Activated CD4-positive, alpha-beta T cell treated with anti-CD3 and anti-CD28 coated beads, Interleukin-10, Interleukin-2, amounts not matched to agents 100 ng/mL and 50 ng/mL, durations not matched to agents 16 hours and 8 hours (primary cell): ENCODE measurements at regions not wholly inside any gene's neighbourhood (a gene's known extent, or its start where the extent isn't known, plus 50 kb on each side); places are given as distances from the start of the nearest gene placed in this dataset.

Experiments used
- DNase-seq: peaks from one replicate; pipeline ENCODE4 v3.0.0-alpha.2; 2020

DNA sequence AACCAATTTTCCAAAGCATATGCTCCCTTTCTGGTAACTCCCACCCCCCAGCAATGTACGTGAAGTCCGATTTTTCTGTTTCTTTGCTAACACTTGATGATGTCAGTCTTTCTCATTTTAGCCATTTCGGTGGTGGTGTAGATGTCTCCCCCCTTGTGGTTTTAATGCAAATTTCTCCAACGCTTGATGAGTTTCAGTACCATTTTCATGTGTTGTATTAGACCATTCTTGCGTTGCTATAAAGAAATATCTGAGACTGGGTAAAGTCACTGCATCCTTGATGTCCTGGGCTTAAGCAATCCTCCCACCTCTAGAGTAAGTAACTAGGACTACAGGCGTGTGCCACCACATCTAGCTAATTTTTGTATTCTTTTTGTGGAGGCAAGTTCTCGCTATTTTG is 148.4 kb upstream of the VCX3A start:
- DNase-seq, result no peak

DNA sequence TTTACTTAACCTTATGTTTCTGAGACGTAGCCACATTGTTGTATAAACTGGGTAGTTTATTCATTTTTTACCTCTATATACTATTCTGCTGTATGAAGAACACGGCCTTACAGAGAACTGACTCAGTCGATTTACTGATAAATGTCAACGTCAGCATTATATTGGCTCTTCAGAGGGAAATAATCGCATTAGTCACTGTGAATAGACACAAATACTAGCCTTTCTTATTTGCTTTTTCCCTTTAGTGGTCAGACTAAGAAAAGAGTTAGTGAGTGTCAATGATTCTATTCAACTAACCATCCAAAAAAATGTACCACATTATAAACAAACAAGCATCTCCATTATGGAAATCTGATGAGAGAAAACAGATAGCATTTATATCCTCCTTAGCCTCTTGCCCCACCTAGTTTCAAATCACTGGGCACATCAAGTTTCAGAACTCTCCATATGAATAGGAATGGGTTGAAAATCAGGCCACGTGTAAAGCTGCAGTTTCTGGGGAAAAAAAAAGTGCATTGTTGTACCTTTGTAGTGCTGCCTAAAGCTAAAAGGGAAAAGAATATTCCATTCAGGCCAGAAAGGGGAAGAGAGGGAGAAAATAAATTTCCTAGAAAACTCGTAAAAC is 146.7 kb upstream of the VCX3A start:
- no peak for DNase-seq

DNA sequence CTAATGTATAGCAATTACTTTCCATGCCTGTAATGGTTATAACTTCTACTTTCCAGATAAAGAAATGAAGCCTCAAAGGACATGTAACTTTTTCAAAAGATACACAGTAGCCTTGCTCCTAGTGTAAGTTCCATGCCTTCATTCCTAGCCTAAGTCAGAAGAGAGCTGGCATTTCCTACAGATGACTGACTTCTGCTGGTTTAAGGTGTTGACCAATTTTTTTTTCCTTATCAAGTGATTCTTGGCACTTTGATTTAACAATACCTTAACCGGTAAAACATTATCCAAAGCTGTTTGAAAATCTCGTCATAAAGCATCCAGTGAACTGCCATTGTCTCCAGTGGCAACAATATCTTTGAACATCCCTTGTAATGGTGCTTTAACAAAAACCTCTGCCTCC is 145.1 kb upstream of the VCX3A start:
- DNase-seq, result no peak

DNA sequence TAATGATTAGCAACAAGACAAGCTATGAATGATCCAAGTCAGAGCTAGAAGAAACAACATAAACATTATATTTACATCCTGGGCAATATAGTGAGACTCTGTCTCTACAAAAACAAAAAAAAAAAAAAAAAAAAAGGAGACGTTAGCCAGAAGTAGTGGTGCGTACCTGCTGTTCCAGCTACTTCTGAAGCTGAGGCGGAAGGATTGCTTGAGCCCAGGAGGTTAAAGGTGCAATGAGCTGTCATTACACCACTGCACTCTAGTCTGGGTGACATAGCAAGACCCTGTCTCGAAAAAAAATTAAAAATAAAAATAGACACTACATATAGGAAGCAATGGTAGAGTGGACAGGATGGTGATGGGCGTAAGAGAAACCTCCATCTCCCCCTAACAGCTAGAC is 144.6 kb upstream of the VCX3A start:
- no peak for DNase-seq

DNA sequence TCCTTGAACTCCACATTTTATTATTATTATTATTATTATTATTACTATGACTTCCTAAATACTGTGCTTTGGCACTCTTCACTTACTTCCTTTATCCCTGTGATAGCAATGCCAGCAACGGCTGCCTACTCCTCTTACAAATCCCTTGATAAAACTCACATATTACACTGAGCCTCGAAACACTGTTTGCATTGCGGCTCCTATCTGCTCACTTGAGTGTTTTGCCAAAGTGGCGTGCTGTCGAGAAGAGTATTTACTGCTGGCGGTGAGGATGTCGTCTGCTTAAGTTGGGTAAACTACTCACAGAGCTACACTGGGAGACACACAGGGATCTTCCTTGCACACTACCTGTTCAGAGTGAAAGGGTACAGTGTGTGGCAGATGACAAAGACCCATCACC is 143.4 kb upstream of the VCX3A start:
- no peak for DNase-seq

DNA sequence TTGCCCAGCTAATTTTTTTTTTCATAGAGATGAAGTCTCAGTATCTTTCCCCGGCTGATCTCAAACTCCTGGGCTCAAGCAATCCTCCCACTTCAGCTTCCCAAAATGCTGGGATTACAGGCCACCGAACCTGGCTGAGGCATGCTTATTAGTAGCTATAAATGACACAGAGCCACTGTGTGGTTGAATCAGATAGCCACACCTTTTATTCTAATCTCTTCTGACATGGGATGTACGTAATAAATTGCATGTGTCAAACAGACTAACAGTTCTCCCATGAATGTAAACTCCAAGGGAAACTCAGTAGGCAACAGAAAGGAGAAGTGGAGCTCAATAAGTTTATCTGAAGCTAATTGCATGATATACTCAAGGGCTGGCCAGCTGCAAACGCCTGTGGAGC is 139.8 kb upstream of the VCX3A start:
- no peak for DNase-seq

DNA sequence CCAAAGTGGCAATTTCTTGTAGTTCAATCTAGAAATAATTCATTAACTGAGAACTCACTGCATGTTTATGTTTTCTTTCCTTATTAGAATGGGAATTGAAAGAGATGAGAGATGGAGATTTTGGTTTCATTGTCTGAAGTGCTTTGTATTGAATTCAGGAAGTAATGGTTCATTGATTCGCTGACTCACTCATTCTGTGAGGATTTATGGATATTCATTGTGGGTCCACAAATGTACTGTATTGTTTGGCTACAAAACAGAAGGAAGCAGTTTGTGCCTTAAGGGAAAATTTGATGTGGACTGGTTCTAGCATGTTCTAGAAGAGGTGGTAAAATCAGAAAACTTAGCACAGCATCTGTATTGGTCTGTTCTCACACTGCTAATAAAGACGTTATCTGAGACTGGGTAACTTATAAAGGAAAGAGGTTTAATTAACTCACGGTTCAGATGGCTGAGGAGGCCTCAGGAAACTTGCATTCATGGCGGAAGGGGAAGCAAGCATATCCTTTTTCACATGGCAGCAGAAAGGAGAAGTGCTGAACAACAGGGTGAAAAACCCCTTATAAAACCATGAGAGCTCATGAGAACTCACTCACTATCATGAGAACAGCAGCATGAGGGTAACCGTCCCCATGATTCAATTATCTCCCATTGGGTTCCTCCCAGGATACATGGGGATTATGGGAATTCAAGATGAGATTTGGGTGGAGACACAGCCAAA is 132.3 kb upstream of the VCX3A start:
- no peak for DNase-seq

DNA sequence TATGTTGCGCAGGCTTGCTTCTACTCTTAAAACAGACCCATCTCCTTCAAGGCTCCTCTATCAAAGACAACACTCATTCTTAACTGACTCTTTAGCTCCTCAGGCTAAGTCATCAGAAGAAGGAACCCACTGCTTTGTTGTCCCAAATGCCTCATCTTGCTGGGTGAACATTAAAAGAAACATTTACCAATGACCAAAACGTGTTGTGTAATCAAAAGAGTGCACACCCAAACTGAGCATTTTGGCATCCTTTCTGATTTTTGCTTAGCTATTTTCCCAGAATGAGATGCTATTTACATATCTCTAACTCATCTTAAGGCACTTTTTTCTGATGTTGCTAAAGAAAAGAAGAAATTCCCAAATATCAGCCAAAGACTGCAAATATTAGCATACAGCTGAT is 131.7 kb upstream of the VCX3A start:
- no peak for DNase-seq

DNA sequence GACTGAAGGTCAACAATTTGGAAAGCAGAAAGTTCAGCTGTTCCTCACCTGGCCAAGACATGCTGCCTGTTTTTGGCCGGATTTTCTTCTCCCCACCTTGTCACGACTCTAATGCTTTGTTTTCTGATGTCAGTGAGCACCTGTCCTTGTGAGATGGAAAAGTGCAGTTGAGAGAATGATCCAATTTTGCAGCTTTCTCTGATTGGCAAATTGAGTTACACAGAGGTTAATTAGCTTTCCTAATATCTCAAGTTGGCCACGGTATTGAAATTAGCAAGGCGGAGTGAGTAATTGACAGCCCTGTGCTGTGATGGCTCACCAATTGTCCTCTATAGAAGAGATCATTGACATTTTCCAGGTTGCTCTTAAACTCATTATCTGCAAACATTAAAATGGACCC is 126.8 kb upstream of the VCX3A start:
- DNase-seq, result no peak

DNA sequence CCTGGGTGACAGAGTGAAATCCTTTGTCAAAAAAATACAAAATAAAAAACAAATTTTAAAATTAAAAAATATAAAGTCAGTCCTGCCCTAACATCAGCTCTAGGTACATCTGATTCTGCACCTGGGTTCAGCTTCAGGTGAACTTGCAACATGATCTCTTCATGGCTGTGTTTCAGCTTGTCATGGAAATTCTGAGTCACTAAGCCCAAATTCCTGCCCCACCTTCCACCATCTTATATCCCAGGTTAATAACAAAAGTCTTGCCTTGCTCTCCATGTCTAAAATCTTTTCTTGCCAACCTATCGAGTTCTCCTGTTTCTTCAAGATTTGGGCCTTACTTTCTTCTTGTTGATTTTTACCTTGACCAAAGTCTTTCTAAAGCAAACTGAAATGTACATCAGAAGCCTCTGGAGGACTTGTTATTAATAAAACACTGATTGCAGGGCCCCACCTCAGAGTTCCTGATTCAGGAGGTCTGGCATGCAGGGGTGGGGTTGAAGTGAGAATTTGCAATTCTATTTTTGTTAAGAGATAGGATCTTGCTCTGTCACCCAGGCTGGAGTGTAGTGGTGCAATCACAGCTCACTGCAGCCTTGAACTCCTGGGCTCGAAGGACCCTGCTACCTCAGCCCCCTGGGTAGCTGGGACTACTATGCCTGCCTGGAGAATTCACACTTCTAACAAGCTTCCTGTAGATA is 125.8 kb upstream of the VCX3A start:
- DNase-seq, result no peak

DNA sequence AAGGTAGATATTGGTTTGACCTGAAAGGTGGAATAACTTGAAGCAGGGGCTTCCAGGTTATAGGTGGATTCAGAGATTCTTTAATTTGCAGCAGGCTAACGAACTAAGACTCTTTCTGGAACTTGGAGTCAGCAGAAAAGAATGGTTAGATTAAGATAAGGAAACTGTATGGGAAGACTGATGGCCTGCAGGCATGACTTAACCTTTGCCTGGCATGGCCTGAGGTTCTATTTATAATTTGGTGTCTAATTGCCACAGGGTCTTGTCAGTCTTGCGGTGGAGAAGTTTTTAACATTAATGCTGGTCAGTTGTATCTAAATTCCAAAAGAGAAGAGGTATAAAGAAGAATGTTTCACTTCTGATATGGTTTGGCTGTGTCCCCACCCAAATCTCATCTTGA is 110.3 kb upstream of the VCX3A start:
- no peak for DNase-seq

DNA sequence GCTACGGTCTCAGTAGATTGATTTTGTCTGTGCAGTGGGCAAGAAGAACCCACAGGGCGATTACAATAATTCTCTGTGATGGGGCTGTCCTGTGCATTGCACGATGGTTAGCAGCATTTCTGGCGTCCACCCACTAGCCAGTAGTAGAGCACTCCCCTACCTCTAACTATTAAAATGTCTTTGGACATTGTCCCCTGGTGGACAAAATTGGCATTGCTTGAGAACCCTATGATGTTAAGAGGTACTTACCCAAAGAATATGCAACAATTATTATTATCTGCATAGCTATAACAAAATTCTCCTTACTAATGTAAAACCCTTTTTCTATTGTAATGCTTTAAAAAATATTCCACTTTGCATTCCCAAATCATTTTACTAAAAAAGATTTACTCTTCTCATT is 109.5 kb upstream of the VCX3A start:
- peak; percentile 2 for DNase-seq

DNA sequence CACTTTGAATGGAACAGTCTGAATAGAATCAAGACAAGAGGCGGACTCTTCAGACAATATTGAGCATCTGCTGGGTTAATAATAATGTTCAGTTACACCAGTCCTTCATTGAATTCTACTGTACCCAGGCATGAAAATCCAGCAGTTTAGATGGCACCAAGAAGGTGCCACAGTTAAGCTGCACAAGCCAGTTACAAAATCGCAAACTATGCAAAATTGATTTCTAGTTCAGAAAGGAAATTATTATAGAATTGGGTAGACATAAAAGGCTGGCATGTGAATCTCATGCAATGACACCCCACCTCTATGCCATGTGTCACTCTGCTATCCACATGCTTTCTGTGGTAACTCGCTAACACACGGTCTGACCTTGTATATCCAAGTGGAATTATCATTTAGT is 105.8 kb upstream of the VCX3A start:
- no peak for DNase-seq

DNA sequence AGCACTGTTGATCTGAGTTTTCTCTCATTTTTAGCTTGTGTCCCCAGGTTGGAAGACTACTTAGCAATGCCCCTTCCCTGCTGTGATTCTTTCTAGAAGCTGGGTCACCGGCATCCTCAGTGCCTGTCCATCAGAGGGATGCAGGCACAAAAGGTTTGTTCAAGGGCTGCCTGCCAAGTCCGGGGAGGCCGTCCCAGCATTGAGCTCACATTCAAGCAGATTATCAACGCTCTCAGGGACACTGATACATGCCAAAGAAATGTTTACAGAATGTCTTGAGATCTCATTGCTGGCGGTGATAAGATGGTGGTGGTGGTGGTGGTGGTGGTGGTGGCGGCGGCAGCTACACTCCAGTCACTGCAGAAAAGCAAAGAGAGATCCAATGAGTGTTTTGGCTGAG is 79.6 kb upstream of the VCX3A start:
- no peak for DNase-seq

DNA sequence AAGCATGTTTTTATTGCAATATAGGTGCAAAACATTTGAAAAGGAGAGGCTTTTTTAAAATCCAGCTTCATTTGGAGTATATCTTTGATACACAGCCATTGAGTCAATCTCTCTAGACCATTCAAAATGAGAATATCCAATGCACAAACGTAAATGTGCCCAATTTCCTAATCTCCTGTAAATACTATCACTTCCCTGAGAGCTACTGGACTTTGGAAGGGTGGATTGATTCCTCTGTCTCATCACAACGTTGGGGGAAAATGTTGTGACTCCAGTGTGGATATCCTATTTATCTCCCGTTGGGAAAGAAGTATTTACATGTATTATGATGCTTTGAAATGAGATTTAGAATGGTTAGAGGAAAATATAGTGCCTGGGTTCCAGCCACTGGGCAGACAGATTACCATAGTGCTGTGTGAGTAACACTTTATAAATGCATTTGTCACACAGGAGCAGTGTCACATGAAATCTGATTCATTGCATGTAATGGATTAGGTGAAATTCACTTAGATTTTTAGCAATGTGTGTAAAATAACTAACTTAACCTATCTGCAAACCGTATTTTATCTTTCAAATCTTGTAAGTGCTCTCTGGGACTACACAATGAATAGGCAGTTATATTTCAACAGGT is 64.4 kb upstream of the VCX3A start:
- no peak for DNase-seq
